ENCODE measurements at regions not wholly inside any gene's neighbourhood (a gene's known extent, or its start where the extent isn't known, plus 50 kb on each side); places are given as distances from the start of the nearest gene placed in this dataset.

GRCh38 chr2:151153601-151154000 lies 108.1 kb downstream of the RBM43 start:
- DNase-seq: no peak

DNA sequence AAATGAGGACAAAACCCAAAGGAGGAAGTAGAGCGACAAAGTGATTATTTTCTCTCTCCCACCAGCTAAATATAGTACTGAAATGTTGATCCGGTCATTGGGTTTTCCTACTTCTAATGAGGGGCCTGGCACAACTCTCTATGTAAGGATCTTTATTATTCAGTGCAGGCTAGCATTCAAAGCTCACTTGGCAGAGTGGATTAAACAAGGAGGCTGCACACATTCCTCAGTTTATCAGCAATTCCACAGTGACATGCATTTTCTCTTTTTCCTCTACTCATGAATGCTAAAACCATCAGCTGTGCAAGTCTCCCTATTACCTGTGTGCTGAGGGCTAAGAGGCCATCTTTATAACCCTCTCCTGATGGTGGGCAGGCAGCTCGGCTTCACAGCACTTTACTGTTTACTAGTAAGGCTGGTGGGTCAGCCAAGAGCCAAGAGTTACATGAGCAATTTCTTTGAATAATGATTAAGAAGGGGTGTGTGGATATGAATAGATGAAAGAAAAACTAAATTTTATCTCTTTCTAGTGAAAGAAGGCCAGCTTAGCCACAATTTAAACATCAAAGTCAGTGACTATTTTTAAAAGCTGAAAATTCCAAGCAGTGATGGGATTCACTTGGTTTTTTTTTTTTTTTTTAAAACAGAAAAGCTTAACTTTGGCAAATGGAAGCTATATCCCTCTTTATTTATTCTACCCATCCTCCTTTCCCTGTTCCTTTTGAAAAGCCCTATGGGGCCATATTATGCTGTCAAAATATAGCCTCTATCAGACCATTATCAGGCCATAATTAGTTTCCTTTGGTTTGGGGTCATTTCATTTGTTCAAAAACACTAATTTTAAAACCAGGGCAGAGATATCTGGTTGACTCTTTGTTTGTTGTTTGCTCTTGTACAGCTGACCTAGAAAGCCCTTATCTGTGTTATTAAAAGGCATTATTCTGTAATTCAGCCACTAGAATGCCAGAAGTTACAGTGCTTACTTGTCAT lies 111.0 kb downstream of the RBM43 start:
- DNase-seq: no peak

- DNase-seq: no peak
These were observed 123.2 kb downstream of the RBM43 start for GRCh38 chr2:151138507-151138906.

- DNase-seq: no peak
These were observed 124.1 kb downstream of the RBM43 start for GRCh38 chr2:151137526-151137925.

DNA sequence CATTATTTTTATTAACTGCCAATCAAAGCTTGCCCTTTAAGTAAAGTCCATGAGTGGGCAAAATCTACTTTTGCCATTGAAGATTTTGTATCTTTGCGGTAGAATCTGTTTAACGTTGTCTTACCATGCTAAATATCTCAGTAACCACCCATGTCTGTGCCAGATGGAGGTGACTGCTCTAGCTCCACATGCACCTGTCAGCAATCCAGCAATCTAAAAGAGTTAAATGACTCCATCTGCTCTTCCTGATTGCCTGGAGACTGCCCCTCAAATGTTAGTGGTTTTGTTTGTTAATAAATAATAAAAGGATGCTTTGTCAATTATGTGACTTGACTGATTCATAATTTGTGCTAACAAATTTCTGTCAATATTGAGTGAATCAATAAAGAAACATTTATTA lies 141.7 kb downstream of the RBM43 start:
- DNase-seq: no peak

DNA sequence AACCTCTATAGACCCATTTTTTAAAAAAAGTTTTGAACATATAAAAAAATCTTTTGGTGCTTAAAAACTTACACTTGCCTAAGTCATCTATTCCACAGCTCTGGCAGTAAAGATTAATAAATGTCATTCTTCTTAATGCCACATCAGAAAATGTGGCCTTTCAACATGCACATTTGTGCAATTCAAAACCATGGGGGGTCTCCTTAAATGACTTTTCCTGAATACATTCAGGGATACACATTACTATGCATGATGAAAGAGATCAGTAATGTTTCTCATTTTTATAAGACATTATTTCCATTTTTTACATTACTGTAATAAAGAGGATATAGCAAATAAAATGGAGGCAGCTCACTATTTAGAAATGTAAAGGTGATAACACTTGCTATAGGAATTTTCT lies 142.3 kb downstream of the RBM43 start:
- no peak for DNase-seq

DNA sequence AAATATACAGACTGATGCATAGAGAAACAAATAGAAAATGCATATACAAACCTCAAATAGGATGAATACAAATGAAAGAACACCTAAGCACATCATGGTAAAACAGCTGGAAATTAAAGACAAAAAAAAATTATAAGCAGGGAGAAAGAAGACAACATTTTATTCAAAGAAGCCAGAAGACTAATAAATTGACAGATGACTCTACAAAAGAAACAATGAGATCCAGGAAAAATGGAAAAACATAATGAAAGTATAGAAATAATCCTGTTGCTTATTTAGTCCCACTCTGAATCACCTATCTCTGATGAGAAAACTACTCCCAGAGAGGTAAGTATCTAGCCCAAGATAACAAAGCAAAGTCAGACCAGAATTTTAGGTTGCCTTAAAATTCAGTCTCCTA lies 143.4 kb downstream of the RBM43 start:
- no peak for DNase-seq

DNA sequence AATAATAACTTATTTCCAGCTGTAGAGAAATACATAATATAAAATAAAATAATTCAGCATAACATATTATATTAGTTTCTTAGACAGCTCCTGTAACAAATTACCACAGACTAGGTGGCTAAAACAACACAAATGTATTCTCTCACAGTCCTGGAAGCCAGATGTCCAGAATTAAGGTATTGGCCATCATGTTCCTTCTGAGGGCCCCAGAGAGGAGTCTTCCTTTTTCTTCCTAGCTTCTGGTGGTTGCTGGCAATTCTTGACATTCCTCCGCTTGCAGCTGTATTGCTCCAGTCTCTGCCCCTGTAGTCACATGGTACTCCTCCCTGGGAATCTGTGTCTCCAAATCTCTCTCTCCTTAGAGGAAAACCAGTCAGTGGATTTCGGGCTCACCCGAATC lies 146.8 kb downstream of the RBM43 start:
- no peak for DNase-seq

GRCh38 chr2:151113318-151113717 lies 148.3 kb downstream of the RBM43 start:
- no peak for DNase-seq

- no peak for DNase-seq
These were observed 149.9 kb downstream of the RBM43 start for GRCh38 chr2:151111599-151112278.

- no peak for DNase-seq
These were observed 154.7 kb downstream of the RBM43 start for GRCh38 chr2:151106805-151107506.

DNA sequence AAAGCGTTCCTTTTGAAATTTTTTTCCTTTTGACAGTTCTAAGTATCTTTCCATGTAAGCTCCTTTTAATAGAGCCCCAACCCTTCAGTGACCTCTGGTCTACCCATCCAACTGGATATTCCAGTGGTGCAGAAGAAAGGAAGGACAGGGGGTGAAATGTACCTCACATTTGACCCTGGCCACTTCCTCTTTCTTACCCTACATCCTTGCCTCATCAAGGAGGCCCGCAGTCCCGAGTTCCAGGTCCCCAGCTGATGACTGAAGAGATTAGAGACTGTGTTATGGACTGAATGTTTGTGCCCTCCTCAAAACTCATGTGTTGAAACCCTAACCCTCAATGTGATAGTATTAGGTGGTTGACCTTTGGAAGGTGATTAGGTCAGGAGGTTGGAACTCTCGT lies 158.1 kb downstream of the RBM43 start:
- DNase-seq: no peak

DNA sequence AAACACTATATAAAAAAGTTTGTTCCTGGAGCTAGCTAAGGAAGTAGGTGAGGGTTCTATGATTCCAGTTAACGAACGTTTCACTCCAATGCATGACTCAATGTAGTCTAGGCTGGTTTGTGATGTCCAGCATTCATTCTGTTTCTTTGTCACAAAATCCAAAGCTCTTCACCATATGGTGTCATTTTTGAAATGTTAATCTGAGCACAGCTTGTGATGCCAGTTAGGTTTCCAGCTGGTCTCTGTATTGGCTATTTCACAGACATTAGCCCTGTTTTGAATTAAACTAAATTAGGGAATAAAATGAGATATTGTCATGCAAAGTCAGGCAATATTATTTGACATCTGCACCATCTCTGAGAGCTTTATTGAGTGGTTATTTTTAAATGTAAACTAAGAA lies 159.4 kb downstream of the RBM43 start:
- no peak for DNase-seq

DNA sequence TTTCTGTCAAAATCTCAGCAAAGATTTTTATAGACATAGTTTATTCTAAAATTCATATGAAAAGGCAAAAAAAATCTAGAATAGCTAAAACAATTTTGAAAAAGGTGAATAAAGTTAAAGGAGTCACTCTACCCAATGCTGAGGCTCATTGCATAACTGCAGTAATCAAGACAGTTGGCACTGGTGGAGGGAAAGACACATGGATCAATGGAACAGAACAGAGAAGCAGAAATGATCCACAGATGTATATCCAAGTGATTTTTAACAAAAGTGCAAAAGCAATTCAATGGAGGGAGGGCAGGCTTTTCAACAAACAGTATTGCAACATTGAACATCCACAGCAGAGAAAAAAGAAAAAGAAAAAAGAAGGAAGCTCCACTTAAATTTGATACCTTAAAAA lies 162.8 kb downstream of the RBM43 start:
- DNase-seq: no peak

DNA sequence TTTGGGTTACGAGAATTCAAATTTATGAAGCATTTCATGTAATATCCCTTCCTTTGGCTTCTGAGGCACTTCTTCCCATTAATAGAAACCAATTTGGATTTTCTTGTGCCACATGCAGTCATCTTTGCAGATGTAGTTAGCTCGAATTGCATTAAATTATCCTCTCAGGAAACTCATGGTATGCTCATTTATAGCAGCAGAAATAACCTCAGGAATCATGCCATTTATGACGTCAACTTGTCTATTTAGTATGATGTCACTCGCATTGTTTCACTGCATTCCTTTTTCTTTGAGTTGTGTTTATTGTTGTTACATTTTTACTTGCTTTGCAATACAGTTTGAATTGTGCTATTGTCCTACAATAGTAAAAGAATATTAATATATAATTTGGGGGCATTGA lies 163.8 kb downstream of the RBM43 start:
- no peak for DNase-seq

DNA sequence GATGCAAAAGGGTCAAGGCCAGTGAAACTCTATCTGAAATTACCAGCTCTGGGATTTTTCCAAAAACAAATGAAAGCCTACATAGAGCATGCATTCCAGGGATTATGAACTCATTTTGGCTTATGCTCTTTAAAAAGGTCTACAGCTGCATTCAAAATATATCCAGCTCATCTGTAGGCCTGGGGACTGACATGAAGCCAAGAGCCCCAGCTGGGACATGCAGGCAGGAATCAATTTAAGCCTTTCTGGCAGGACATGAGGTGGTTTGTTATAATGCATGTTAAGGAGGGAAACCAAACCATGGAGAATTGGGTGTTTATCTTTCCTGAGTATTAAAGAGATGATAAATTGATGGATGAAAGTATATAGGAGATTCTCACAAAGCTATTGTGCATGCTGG lies 164.5 kb downstream of the RBM43 start:
- DNase-seq: no peak

DNA sequence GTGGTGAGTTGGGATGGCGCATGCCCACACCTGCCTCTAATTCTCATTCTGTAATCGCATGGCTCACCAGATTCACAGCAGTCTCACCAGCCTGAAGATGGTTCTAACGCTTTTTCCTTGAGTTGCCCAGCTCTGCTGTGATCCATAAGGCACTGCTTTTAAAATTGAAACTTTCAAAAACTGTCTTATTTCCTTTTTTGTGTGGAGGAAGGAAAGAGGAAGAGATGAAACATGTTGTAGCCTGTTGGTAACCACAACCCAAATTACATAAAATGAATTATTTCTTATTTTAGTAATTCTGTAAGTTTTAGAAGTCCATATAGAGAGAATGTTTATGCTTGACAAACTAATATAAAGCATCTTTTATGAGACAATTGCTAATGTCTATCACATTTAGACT lies 165.4 kb downstream of the RBM43 start:
- no peak for DNase-seq

DNA sequence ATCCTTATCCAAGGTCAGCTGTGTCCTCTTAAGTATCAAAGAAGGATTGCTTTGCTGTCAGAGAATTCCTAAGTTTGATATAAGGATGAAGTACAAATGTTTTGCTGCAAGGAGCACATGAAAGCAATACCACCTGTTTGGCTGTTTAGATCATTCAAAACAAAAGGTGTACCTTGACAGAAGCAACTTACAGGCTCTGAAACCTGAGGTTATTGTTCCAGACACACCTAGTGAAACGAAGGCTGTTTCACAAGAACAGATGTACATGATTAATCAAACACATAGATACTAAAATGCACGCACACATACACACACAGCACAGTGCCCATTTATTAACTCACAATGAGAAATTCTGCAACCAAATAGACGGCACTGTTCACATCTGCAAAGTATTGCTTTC lies 166.2 kb downstream of the RBM43 start:
- DNase-seq: no peak

- no peak for DNase-seq
These were observed 170.1 kb downstream of the RBM43 start for GRCh38 chr2:151091583-151091982.

- DNase-seq: no peak
These were observed 174.3 kb downstream of the RBM43 start for GRCh38 chr2:151087377-151087776.

GRCh38 chr2:151085181-151085611 lies 176.5 kb downstream of the RBM43 start:
- DNase-seq: no peak

DNA sequence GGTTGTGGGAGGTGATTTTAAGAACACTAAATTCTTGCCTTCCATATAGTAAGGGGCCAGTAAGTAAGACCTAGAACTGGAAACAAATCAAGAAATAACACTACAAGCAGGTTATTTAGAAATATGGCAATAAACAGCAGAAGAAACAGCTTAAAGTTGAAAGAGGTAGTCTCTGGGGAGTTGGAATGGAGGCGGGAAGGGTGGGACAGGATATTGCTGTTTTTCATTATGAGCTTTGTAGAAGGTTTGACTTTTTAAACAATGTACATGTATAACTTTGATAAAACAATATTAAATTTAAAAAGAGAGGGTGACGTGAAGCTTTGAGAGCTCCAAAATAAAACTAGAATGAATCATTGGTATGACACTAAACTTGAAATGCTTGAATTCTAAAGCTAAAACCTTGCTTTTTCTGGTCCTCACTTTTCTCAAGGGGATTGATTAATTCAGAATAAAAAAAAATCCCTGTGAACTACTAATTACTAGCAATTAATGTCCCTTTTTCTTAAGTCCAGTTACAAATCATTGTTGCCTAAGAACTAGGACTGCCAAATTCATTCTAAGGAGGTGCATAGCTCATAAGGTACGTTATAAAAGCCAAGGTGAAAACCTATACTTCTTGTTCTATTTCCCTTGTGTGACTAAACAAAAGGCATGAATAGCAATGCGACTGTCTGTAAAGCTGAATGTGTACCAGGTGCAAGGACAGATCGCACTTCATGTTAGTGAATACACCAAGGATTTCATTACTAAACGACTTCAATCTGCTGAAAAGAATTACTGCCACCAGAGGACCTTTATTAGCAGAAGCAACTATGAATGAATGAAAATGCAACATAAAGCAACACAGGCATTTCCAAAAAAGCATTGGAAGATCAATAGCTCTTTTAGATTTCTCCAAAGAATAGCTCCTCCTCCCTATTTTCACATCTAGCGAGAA lies 177.5 kb downstream of the RBM43 start:
- no peak for DNase-seq

All from stimulated activated CD4-positive, alpha-beta T cell treated with anti-CD3 and anti-CD28 coated beads, Interleukin-1b, Interleukin-23, amount 100 ng/mL, for 48 hours (primary cell).